WTC11 (cell line): ENCODE measurements at regions not wholly inside any gene's neighbourhood (a gene's known extent, or its start where the extent isn't known, plus 50 kb on each side); places are given as distances from the start of the nearest gene placed in this dataset.

Source experiments
- ATAC-seq: fragments of 200-7000 bp; cut with Tn5 transposase; 2 replicates; pipeline ENCODE4 v1.10.0; 2021; ENCODE audit warnings: mild to moderate bottlenecking, moderate library complexity
- CTCF ChIA-PET: fragments of 300-600 bp; sonication (Branson Sonifier 250); formaldehyde crosslinking; loops from one replicate; lab custom pipeline; 2021; ENCODE audit warnings: antibody characterized with exemption; lab: Charles Lee
- POLR2A ChIA-PET: fragments of 350-600 bp; sonication (Branson Sonifier 250); formaldehyde crosslinking; loops from one replicate; lab custom pipeline; 2021; ENCODE audit warnings: antibody characterized with exemption; lab: Charles Lee
- DNase-seq: peaks from one replicate; pipeline ENCODE4 v3.0.0; 2021; ENCODE audit warnings: low spot score
- H3K27ac Mint-ChIP-seq: 2 replicates; pipeline ENCODE4 v1.8.0; 2021; ENCODE audit warnings: mixed read lengths
- H3K27me3 Mint-ChIP-seq: 2 replicates; pipeline ENCODE4 v1.8.0; 2021; ENCODE audit warnings: low read depth, mild to moderate bottlenecking, moderate library complexity, mixed read lengths
- H3K36me3 Mint-ChIP-seq: 2 replicates; pipeline ENCODE4 v1.8.0; 2021; ENCODE audit warnings: mixed read lengths
- H3K4me1 Mint-ChIP-seq: 2 replicates; pipeline ENCODE4 v1.8.0; 2022; ENCODE audit warnings: mixed read lengths
- H3K4me3 Mint-ChIP-seq: 2 replicates; pipeline ENCODE4 v1.8.0; 2021; ENCODE audit warnings: mild to moderate bottlenecking, moderate library complexity, mixed read lengths
- H3K9me3 Mint-ChIP-seq: 2 replicates; pipeline ENCODE4 v1.8.0; 2021; ENCODE audit warnings: mixed read lengths
- CBFB ChIP-seq: sonication (generic); formaldehyde crosslinking; IDR thresholded peaks from 2 replicates; pipeline ENCODE4 v1.8.1; 2022; ENCODE audit warnings: mild to moderate bottlenecking, low read depth, missing genetic modification reagents
- GTF2I ChIP-seq: fragments of 250-450 bp; sonication (Bioruptor Pico); conservative IDR thresholded peaks from 2 replicates; pipeline ENCODE4 v1.4.0; 2021; ENCODE audit warnings: mild to moderate bottlenecking
- IRF2 ChIP-seq: sonication (generic); formaldehyde crosslinking; IDR thresholded peaks from 2 replicates; pipeline ENCODE4 v1.8.0; 2022; ENCODE audit warnings: low read depth, missing genetic modification reagents, borderline replicate concordance
- JAZF1 ChIP-seq: fragments of 250-450 bp; sonication (Bioruptor Pico); IDR thresholded peaks from 2 replicates; pipeline ENCODE4 v1.9.0; 2021; ENCODE audit warnings: moderate library complexity, mild to moderate bottlenecking, inconsistent platforms
- NR1H2 ChIP-seq: sonication (generic); formaldehyde crosslinking; IDR thresholded peaks from 2 replicates; pipeline ENCODE4 v1.9.0; 2021; ENCODE audit warnings: mild to moderate bottlenecking, moderate library complexity, missing genetic modification reagents
- TEAD1 ChIP-seq: sonication (generic); formaldehyde crosslinking; IDR thresholded peaks from 2 replicates; pipeline ENCODE4 v1.8.0; 2022; ENCODE audit warnings: mild to moderate bottlenecking, missing genetic modification reagents
- ZNF317 ChIP-seq: sonication (generic); formaldehyde crosslinking; IDR thresholded peaks from 2 replicates; pipeline ENCODE4 v1.8.1; 2023; ENCODE audit warnings: low read depth, mild to moderate bottlenecking, moderate library complexity, missing genetic modification reagents, borderline replicate concordance
- ZNF671 ChIP-seq: fragments of 250-450 bp; sonication (Bioruptor Pico); IDR thresholded peaks from 2 replicates; pipeline ENCODE4 v1.8.0; 2021; ENCODE audit warnings: mild to moderate bottlenecking
- TF ChIP-seq, protein P1 (sequence below): sonication (generic); formaldehyde crosslinking; IDR thresholded peaks from 2 replicates; pipeline ENCODE4 v1.8.0; 2022; ENCODE audit warnings: missing genetic modification reagents
- TF ChIP-seq, protein P2 (sequence below): fragments of 200-600 bp; IDR thresholded peaks from 2 replicates; pipeline ENCODE4 v1.8.0; 2022; ENCODE audit warnings: antibody characterized with exemption
- TF ChIP-seq, protein P3 (sequence below): sonication (generic); formaldehyde crosslinking; IDR thresholded peaks from 2 replicates; pipeline ENCODE4 v1.8.0; 2022; ENCODE audit warnings: mild to moderate bottlenecking, missing genetic modification reagents
- TF ChIP-seq, protein P4 (sequence below): sonication (generic); formaldehyde crosslinking; IDR thresholded peaks from 2 replicates; pipeline ENCODE4 v1.8.1; 2023; ENCODE audit warnings: mild to moderate bottlenecking, missing genetic modification reagents, borderline replicate concordance
- TF ChIP-seq, protein P5 (sequence below): sonication (generic); formaldehyde crosslinking; conservative IDR thresholded peaks from 2 replicates; pipeline ENCODE4 v1.8.1; 2023; ENCODE audit warnings: mild to moderate bottlenecking, low read depth, missing genetic modification reagents, moderate library complexity
- TF ChIP-seq, protein P6 (sequence below): sonication (generic); formaldehyde crosslinking; conservative IDR thresholded peaks from 2 replicates; pipeline ENCODE4 v1.8.1; 2022; ENCODE audit warnings: mild to moderate bottlenecking, missing genetic modification reagents
- TF ChIP-seq, protein P7 (sequence below): sonication (generic); formaldehyde crosslinking; IDR thresholded peaks from 2 replicates; pipeline ENCODE4 v1.8.1; 2022; ENCODE audit warnings: mild to moderate bottlenecking, missing genetic modification reagents, moderate library complexity, borderline replicate concordance

DNA sequence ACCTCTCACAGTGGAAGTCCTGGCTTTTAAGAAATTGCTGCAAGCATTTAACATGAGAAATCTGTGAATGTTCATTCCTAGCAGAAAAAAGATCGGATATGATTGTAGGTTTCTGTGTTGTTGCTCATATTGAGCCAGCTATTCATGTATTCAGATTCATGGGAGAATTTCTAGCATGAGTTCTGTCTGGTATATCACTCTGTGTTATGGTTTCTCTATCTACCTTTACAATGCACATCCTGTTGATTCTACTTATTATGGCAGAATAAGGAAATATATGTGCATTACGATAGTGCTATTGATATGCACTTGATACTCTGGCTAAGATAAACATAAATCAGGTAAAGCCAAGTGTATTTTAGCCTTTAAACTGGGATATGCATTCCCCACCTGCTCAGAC is 138.2 kb downstream of the KCNRG start (continued):
- TF ChIP-seq, protein P1, sequence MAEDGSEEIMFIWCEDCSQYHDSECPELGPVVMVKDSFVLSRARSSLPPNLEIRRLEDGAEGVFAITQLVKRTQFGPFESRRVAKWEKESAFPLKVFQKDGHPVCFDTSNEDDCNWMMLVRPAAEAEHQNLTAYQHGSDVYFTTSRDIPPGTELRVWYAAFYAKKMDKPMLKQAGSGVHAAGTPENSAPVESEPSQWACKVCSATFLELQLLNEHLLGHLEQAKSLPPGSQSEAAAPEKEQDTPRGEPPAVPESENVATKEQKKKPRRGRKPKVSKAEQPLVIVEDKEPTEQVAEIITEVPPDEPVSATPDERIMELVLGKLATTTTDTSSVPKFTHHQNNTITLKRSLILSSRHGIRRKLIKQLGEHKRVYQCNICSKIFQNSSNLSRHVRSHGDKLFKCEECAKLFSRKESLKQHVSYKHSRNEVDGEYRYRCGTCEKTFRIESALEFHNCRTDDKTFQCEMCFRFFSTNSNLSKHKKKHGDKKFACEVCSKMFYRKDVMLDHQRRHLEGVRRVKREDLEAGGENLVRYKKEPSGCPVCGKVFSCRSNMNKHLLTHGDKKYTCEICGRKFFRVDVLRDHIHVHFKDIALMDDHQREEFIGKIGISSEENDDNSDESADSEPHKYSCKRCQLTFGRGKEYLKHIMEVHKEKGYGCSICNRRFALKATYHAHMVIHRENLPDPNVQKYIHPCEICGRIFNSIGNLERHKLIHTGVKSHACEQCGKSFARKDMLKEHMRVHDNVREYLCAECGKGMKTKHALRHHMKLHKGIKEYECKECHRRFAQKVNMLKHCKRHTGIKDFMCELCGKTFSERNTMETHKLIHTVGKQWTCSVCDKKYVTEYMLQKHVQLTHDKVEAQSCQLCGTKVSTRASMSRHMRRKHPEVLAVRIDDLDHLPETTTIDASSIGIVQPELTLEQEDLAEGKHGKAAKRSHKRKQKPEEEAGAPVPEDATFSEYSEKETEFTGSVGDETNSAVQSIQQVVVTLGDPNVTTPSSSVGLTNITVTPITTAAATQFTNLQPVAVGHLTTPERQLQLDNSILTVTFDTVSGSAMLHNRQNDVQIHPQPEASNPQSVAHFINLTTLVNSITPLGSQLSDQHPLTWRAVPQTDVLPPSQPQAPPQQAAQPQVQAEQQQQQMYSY (CRISPR knock-in tag): no peak
- TF ChIP-seq JAZF1 (CRISPR knock-in tag) (no peak), CBFB (CRISPR knock-in tag) (no peak), NR1H2 (no peak), ZNF671 (CRISPR knock-in tag) (no peak), IRF2 (CRISPR knock-in tag) (no peak)
- TF ChIP-seq, protein P2, sequence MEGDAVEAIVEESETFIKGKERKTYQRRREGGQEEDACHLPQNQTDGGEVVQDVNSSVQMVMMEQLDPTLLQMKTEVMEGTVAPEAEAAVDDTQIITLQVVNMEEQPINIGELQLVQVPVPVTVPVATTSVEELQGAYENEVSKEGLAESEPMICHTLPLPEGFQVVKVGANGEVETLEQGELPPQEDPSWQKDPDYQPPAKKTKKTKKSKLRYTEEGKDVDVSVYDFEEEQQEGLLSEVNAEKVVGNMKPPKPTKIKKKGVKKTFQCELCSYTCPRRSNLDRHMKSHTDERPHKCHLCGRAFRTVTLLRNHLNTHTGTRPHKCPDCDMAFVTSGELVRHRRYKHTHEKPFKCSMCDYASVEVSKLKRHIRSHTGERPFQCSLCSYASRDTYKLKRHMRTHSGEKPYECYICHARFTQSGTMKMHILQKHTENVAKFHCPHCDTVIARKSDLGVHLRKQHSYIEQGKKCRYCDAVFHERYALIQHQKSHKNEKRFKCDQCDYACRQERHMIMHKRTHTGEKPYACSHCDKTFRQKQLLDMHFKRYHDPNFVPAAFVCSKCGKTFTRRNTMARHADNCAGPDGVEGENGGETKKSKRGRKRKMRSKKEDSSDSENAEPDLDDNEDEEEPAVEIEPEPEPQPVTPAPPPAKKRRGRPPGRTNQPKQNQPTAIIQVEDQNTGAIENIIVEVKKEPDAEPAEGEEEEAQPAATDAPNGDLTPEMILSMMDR: no peak
- TF ChIP-seq, protein P3, sequence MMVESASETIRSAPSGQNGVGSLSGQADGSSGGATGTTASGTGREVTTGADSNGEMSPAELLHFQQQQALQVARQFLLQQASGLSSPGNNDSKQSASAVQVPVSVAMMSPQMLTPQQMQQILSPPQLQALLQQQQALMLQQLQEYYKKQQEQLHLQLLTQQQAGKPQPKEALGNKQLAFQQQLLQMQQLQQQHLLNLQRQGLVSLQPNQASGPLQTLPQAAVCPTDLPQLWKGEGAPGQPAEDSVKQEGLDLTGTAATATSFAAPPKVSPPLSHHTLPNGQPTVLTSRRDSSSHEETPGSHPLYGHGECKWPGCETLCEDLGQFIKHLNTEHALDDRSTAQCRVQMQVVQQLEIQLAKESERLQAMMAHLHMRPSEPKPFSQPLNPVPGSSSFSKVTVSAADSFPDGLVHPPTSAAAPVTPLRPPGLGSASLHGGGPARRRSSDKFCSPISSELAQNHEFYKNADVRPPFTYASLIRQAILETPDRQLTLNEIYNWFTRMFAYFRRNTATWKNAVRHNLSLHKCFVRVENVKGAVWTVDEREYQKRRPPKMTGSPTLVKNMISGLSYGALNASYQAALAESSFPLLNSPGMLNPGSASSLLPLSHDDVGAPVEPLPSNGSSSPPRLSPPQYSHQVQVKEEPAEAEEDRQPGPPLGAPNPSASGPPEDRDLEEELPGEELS (CRISPR knock-in tag): no peak
- TF ChIP-seq, protein P4, sequence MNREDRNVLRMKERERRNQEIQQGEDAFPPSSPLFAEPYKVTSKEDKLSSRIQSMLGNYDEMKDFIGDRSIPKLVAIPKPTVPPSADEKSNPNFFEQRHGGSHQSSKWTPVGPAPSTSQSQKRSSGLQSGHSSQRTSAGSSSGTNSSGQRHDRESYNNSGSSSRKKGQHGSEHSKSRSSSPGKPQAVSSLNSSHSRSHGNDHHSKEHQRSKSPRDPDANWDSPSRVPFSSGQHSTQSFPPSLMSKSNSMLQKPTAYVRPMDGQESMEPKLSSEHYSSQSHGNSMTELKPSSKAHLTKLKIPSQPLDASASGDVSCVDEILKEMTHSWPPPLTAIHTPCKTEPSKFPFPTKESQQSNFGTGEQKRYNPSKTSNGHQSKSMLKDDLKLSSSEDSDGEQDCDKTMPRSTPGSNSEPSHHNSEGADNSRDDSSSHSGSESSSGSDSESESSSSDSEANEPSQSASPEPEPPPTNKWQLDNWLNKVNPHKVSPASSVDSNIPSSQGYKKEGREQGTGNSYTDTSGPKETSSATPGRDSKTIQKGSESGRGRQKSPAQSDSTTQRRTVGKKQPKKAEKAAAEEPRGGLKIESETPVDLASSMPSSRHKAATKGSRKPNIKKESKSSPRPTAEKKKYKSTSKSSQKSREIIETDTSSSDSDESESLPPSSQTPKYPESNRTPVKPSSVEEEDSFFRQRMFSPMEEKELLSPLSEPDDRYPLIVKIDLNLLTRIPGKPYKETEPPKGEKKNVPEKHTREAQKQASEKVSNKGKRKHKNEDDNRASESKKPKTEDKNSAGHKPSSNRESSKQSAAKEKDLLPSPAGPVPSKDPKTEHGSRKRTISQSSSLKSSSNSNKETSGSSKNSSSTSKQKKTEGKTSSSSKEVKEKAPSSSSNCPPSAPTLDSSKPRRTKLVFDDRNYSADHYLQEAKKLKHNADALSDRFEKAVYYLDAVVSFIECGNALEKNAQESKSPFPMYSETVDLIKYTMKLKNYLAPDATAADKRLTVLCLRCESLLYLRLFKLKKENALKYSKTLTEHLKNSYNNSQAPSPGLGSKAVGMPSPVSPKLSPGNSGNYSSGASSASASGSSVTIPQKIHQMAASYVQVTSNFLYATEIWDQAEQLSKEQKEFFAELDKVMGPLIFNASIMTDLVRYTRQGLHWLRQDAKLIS (CRISPR knock-in tag): no peak

DNA sequence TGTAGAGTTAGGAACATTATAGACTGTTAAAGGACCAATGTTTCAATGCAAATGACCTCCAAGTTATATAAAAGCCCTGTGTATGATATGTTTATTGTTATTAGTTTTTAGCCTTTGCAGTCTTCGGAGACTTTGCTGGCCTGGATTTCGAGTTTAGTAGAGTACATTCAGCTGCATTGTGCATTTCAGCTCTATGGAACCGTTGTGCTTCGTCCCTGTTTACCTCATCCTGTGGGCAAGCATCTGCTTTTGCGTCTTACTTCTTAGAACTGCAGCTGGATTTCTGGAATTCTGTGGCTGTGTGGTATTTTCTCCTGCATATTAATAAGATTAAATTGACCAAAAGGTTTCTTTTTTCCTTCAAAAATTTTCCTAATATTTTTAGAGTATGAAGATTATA is 138.6 kb downstream of the KCNRG start:
- peaks cover 27% of the 10 kb centered on the region for H3K4me1 Mint-ChIP-seq
- no peaks in the 10 kb centered on the region; the same call in 1 of the 2 replicates for H3K27me3 Mint-ChIP-seq
- H3K4me3 Mint-ChIP-seq: no peak overlapping the region
- ATAC-seq: no peak
- no peak overlapping the region for H3K27ac Mint-ChIP-seq
- no peaks in the 10 kb centered on the region for H3K9me3 Mint-ChIP-seq
- ChIA-PET POLR2A (no interaction called here), CTCF (interaction anchor here (0.5 kb wide), 1 partner anchor 9 kb away, joined by 3 read pairs; no protein-coding TSS in a partner anchor)
- H3K36me3 Mint-ChIP-seq: no peaks in the 10 kb centered on the region
- DNase-seq: no peak
- TF ChIP-seq, protein P5, sequence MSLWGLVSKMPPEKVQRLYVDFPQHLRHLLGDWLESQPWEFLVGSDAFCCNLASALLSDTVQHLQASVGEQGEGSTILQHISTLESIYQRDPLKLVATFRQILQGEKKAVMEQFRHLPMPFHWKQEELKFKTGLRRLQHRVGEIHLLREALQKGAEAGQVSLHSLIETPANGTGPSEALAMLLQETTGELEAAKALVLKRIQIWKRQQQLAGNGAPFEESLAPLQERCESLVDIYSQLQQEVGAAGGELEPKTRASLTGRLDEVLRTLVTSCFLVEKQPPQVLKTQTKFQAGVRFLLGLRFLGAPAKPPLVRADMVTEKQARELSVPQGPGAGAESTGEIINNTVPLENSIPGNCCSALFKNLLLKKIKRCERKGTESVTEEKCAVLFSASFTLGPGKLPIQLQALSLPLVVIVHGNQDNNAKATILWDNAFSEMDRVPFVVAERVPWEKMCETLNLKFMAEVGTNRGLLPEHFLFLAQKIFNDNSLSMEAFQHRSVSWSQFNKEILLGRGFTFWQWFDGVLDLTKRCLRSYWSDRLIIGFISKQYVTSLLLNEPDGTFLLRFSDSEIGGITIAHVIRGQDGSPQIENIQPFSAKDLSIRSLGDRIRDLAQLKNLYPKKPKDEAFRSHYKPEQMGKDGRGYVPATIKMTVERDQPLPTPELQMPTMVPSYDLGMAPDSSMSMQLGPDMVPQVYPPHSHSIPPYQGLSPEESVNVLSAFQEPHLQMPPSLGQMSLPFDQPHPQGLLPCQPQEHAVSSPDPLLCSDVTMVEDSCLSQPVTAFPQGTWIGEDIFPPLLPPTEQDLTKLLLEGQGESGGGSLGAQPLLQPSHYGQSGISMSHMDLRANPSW (CRISPR knock-in tag): no peak
- TF ChIP-seq GTF2I (no peak), TEAD1 (no peak), ZNF317 (CRISPR knock-in tag) (no peak)
- TF ChIP-seq, protein P6, sequence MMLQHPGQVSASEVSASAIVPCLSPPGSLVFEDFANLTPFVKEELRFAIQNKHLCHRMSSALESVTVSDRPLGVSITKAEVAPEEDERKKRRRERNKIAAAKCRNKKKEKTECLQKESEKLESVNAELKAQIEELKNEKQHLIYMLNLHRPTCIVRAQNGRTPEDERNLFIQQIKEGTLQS (CRISPR knock-in tag): no peak
- TF ChIP-seq, protein P7, sequence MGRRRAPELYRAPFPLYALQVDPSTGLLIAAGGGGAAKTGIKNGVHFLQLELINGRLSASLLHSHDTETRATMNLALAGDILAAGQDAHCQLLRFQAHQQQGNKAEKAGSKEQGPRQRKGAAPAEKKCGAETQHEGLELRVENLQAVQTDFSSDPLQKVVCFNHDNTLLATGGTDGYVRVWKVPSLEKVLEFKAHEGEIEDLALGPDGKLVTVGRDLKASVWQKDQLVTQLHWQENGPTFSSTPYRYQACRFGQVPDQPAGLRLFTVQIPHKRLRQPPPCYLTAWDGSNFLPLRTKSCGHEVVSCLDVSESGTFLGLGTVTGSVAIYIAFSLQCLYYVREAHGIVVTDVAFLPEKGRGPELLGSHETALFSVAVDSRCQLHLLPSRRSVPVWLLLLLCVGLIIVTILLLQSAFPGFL (CRISPR knock-in tag): no peak
- TF ChIP-seq, protein P4 (CRISPR knock-in tag): no peak
